Right kidney (tissue), 1 donor: ENCODE measurements at regions not wholly inside any gene's neighbourhood (a gene's known extent, or its start where the extent isn't known, plus 50 kb on each side); places are given as distances from the start of the nearest gene placed in this dataset.

ENCODE experiments used
- DNase-seq: peaks from one replicate; pipeline ENCODE4 v3.0.0-alpha.2; 2016

GRCh38 chr3:144079634-144080033 is 108.0 kb downstream of the DIPK2A start:
- no peak for DNase-seq

GRCh38 chr3:144084929-144085328 is 113.3 kb downstream of the DIPK2A start:
- DNase-seq, result no peak

DNA sequence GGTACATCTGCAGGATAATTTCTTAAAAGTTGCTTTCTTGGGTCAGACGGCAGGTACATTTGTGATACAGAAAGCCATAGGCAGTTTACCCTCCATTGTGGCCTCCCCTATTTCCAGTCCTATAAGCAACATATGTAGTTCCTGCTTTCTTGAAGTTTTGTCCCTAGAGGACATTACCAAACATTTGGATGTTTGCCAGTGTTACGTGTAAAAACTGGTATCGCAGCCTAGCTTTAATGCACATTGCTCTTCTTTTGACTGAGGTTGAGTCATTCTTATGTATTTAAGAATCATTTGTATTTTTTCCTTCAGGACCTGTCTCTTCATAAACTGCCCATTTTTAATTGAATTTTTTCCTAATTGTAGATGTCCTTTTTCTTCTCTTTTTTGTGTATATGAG is 114.3 kb downstream of the DIPK2A start:
- DNase-seq, result no peak

DNA sequence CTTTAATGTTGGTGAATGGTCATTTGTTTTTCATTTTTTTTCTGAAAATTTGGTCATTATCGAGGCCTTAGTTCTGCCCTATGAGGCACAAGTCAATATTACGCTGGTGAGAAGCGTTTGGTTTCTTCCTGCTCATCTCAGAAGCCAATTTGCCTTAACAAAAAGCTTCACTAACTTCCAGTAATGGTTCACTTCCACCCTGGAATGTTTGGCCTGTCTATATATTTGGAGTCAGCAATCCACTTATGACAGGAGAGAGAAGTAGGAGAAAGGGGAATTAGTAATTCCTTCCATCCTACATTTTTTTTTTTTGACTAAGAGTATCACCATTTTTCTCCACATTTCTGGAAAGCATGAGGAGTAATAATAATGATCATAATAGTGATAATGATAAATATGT is 124.4 kb downstream of the DIPK2A start:
- DNase-seq, result no peak

- no peak for DNase-seq
Measured at GRCh38 chr3:144097163-144097562, 125.5 kb downstream of the DIPK2A start.

DNA sequence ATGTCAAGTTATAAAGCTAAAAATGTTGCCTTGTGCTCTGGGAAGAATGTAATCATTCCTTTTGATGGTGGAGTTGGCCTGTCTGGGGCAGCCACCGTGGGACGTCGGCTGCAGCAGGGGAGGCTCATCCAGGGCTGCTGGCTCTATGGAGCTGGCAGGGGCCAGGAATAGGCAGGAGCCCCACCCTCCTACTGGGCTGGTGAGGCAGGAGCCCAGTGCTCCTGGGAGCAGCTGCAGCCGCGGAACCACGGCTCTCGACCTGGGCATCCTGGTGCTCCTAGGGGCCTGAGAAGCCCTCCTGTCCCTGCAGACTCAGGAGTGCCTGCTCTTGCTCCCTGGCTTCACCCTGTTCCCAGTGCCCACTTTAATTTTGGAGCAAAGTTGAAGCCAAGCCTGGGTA is 127.1 kb downstream of the DIPK2A start:
- DNase-seq, result no peak

GRCh38 chr3:144102421-144102820 is 130.8 kb downstream of the DIPK2A start:
- no peak for DNase-seq

GRCh38 chr3:144104186-144104585 is 132.6 kb downstream of the DIPK2A start:
- no peak for DNase-seq

GRCh38 chr3:144104679-144105078 is 133.1 kb downstream of the DIPK2A start:
- DNase-seq, result no peak

DNA sequence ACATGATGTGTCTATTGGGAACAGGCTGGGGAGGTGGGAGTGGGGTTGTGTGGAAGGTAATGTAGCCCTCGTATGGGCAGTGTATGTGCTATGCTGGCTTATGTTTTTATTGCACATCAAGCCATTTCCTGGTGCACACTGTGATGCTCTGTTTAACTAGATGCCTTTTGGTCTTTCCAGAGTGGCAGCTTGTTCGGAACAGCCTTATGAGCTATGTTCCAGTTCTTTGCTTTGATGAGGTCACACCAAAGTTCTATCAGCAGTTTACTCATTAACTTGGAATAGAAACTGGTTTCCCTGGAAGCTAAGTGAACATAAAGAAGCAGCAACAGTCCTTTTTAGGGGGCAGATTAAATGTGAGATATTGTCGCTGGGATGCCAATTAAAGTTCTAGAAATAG is 133.9 kb downstream of the DIPK2A start:
- DNase-seq, result no peak

DNA sequence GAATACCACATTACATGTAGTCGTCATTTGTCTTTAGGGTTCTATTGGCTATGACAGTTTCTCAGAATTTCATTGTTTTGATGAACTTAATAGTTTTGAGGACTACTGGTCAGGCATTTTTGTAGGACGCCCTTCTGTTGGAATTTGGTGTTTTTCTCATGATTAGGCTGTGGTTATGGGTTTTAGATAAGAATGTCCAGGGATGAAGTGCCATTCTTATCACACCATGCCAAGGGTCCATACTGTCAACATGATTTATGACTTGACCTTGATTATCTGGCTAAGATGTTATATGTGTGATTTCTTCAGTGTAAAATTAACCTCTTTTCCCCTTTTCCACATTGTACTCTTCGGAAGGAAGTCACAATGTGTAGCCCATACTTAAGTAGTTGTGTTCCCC is 135.3 kb downstream of the DIPK2A start:
- DNase-seq, result no peak

DNA sequence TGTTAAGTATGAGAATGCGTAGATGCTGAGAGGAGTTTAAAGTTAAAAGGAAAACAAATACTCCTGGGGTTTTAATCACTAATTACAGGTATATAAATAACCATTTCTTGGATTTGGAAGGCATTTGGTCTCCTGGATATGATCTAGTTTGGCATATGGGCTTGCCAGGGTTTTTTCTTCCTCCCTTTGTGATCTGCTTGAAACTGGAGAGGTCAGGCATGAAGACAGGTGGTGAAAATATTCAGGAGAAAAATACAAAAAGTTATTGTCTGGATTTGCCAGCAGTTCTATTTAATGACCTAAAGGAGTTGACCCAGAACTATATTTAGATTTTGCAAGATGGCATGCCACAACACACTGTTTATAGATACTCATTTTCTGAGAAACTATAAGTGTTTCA is 136.3 kb downstream of the DIPK2A start:
- no peak for DNase-seq

DNA sequence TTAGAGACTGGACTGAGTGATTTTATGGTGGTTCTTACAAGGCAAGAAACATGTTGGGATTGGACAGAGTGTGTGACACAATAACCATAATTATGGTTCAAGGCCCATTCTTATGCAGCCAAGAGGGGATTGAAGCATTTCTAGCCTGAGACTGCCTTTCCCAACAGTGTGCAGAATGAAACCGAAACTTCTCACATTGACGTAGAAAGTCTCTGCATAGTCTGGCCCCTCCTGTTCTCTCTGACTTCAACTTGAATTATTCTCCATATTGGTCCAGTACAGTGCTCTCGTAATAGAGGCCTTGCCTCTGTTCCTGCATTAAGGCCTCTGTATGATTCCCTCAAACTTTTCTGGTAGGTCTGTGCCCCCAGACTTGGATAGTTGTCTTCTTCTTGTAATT is 138.3 kb downstream of the DIPK2A start:
- no peak for DNase-seq

DNA sequence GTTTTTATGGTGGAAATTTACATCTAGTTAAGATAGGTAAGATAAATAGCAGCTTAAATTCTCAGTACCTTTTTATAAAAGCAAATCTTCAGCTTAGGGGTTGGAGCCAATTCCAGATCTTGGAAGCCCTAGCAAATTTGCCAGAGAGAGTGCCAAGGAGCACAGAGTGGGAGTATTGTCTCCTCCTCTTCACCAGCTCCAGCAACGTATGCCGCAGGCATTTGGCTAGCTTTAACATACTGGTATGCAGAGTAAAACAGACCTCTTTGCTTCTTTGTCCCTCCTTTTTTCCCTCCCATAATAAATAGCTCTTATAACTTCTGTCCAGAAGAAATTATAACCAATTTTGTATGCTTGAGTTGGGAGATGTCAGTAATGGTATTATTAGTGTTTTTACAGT is 140.4 kb downstream of the DIPK2A start:
- no peak for DNase-seq

DNA sequence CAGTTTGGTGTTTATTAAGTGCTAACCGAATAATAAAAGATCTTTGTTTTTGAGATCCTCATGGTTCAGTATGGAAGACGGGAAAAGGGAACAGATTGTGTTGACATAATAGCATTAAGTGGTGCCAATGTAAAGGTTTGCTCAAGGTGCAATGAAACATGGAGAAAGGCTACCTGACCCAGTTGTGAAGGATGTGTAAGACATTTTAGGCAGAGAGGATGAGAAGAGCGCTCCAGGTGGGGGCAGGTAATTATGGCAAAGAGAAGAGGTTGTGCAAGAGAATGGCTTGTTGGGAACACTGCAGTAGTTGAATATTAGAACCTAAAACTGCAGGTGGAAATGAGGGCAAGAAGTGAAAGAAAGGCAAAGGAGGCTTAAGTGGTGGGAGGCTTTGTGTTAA is 140.8 kb downstream of the DIPK2A start:
- no peak for DNase-seq

DNA sequence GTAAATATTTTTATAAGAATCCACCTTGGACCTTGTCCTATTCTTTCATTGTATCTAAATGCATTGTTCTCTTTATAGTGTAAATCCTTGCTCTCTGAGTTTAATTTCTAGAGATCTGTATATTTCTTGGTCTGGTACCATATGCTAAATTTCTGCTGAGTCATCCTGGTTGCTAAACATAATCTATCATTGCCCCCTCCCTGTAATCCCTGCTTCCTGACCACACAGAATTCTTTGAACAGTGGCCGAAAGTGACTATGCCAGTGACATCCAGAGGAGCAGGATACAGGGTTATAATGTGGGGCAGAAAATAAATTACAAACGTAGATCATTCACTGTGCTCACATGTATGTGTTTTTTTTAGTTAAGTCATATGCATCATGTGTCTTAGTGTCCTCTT is 143.1 kb downstream of the DIPK2A start:
- DNase-seq, result no peak

DNA sequence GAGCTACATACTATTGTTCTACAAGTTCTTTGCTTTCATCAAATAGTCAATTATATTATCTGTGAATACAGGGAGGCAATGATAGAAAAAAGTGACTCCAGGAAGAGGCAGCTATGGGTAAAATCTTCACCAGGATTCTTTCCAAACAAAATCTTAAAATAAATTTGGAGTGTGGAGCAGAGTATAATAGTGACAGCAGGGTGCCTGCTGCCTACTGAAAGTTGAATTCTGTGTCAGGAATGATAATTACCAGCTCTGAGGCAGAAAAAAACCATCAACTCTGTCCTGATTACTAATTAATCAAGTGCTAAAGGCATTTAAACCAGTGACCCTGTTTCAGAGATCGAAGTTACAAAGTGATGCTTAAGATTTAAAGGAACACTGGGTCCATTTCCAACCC is 148.0 kb downstream of the DIPK2A start:
- no peak for DNase-seq

- DNase-seq, result no peak
Measured at GRCh38 chr3:144121661-144122060, 150.0 kb downstream of the DIPK2A start.

DNA sequence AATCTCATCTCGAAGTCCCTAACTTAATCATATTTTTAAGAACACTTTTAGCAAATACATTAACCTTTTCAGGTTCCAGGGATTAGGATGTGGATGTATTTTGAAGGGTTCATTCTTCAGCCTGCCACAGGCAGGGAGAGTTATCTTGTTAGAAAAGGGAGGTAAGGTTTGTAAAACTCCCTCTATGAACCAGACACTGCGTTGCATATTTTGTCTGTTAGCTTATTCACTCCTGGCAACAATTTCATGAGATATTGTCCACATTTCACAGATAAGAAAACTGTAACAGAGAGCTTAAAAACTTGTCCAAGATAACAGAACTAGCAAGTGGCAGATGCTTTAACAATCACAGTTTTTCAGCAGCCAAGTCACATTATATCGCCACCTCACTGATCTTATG is 155.4 kb downstream of the DIPK2A start:
- DNase-seq, result no peak

DNA sequence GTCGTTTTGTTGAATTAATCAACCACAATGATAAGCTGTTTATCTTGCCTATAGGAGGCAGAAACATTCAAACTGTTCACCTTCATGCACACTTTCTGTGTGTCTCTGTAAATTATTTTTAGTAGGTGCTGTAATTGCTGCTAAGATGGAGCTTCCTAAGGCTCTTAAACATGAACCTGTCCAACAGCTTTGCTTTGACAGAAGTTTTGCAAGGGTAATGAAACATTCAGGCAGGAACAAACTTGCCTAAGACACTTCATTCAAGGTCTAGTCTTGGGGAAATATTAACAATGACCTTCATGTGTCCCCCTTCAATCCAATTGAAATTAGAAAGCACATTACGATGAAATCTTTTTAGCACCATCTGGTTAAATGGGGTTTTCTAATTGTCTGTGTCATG is 156.1 kb downstream of the DIPK2A start:
- DNase-seq, result no peak

- DNase-seq, result no peak
Measured at GRCh38 chr3:144128108-144128892, 156.7 kb downstream of the DIPK2A start.

DNA sequence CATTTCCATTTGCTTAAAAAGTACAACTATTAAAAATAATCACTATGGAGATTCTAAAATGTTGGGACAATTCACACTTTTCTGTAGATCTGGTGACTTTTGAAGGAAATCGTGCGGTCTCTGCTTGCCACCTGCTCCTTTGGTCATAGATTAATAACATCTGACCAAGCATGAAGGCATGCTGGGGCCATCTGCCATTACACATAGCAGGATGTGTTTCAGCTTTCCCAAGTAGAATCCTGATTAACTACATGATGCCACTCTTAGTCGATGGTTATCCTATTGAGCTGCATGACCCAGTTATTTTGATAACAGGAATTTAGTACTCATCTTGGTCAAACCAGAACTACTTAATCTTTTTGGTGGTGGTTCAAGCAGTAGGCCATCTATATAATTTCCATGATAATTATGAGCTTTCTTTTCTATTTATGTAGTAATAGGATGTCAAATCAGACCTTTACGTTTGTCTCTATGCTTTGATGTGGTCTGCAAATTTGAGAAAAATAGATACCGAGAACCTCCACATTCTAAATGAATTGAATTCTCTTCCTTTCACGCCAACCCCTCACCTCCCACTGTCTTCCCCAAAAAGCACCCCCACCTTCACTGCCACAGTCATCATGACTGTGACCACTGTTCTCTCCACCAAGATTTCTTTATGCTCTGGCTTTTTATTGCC is 158.1 kb downstream of the DIPK2A start:
- DNase-seq, result no peak

GRCh38 chr3:144141074-144141473 is 169.5 kb downstream of the DIPK2A start:
- no peak for DNase-seq

DNA sequence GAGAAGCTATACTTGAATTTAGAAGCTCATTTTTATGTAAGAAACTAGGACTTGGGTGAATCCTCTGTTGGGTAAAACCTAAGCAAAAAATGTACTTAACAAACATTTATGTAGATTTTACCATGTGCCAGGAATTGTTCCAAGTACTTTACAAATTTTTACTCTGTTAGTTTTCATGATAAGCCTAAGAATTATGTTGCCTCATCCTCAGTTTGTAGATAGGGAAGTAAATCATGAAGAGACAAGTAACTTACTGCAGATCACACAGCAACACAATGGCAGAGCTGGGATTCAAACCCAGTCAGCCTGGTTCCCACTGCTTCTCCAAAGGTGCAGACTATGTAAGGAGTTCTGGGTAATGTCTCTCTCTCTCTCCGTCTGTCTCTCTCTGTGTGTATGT is 169.9 kb downstream of the DIPK2A start:
- DNase-seq, result no peak
